ENCODE measurements at regions not wholly inside any gene's neighbourhood (a gene's known extent, or its start where the extent isn't known, plus 50 kb on each side); places are given as distances from the start of the nearest gene placed in this dataset.

DNA sequence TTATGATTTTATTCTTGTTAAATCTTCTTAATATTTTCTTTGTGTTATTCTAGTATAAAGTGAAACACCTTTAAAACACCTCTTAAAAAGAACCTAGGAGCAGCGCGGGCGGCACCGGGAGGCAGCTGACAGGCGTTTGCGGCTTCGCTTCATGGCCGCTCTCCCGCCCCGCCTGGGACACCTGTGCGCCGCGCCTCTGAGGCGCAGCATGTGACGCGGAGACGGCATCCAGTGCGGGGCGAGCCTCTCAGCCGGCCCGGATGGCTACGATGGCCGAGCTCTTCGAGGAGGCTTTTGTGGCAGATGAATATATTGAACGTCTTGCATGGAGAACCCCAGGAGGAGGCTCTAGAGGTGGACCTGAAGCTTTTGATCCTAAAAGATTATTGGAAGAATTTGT lies 1592.7 kb downstream of the TECRL start:
- no peaks in the 10 kb centered on the region for H3K36me3 Mint-ChIP-seq
- no peak for DNase-seq
- H3K4me1 Mint-ChIP-seq: no peaks in the 10 kb centered on the region
- H3K9me3 Mint-ChIP-seq: peaks cover 8 to 44% (median 19%) of the 10 kb centered on the region in 6 donors
- H3K27me3 Mint-ChIP-seq (ENCODE audit: low read depth in 3 of 3): peaks cover 0 to 3% (median 0%) of the 10 kb centered on the region in 3 donors
- no peak overlapping the region for H3K4me3 Mint-ChIP-seq
- no peak overlapping the region for H3K27ac Mint-ChIP-seq

DNA sequence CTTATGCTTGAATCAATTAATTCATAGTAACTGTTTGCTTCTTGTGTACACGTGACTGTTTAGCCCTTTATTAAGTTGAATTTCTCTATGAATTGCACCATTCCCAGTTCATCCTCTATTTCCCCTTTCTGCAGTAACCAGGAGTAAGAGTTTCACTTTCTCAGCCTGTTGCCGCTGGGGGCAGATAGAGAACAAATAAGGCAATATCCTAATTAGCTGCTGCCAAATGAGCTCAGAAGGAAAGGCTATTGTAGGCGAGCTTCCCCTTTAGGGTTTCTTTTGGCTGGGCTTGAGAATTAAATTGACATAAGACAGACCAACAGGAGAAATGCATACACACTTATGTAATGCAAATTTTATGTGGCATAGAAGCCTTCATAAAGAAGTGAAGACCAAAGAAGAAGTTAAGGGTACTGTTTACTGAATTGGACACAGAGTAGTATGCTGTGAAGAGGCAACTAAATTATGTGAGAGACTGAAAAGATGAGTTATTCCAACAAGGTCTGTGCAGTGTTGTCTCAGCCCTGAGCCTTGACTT lies 1594.7 kb downstream of the TECRL start:
- no peak for DNase-seq
- peaks cover 5 to 36% (median 15%) of the 10 kb centered on the region in 6 donors for H3K9me3 Mint-ChIP-seq
- H3K36me3 Mint-ChIP-seq: no peaks in the 10 kb centered on the region
- no peaks in the 10 kb centered on the region for H3K27me3 Mint-ChIP-seq (ENCODE audit: low read depth in 3 of 3)
- no peak overlapping the region for H3K4me3 Mint-ChIP-seq
- H3K27ac Mint-ChIP-seq: no peak overlapping the region
- H3K4me1 Mint-ChIP-seq: no peaks in the 10 kb centered on the region

DNA sequence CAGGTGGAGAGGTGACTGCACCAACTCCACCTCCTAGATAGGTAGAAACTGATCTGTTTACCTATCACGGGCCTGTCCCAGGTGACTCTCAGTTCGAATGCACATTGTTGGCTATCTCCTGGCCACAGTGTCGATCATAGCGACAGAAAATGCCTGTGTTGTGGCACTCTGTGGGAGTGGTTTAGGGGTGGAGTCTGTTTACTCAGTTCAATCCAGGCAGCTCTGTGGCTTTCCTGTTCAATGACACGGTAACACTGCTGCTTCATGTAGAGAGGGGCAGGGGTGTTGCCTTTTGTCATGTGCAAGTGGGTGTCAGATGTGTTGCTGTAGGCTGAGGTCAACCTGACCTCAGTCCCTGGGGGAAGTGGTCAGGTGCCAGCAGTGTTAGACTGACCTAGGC lies 1602.4 kb downstream of the TECRL start:
- no peaks in the 10 kb centered on the region for H3K36me3 Mint-ChIP-seq
- H3K4me3 Mint-ChIP-seq: no peak overlapping the region
- DNase-seq: no peak
- peaks cover 0 to 4% (median 0%) of the 10 kb centered on the region in 3 donors for H3K27me3 Mint-ChIP-seq (ENCODE audit: low read depth in 3 of 3)
- no peaks in the 10 kb centered on the region for H3K4me1 Mint-ChIP-seq
- peaks cover 7 to 31% (median 22%) of the 10 kb centered on the region in 6 donors for H3K9me3 Mint-ChIP-seq
- H3K27ac Mint-ChIP-seq: no peak overlapping the region

DNA sequence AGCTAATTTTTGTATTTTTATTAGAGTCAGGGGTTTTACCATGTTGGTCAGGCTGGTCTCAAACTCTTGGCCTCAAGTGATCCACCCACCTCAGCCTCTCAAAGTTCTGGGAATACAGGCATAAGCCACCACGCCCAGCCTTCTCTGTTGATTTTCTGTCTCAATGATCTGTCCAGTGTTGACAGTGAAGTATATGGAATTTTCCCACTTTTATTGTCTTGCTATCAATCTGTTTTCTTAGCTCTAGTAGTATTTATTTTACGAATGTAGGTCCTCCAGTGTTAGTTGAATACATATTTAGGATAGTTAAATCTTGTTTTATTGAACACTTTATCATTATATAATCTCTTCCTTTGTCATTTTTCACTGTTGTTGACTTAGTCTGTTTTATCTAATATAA lies 1603.9 kb downstream of the ADGRL3 start:
- no peaks in the 10 kb centered on the region for H3K4me1 Mint-ChIP-seq
- no peaks in the 10 kb centered on the region for H3K36me3 Mint-ChIP-seq
- H3K4me3 Mint-ChIP-seq: no peak overlapping the region
- DNase-seq: no peak
- peaks cover 5 to 34% (median 24%) of the 10 kb centered on the region in 6 donors for H3K9me3 Mint-ChIP-seq
- H3K27ac Mint-ChIP-seq: no peak overlapping the region
- peaks cover 0 to 4% (median 0%) of the 10 kb centered on the region in 3 donors for H3K27me3 Mint-ChIP-seq (ENCODE audit: low read depth in 3 of 3)

DNA sequence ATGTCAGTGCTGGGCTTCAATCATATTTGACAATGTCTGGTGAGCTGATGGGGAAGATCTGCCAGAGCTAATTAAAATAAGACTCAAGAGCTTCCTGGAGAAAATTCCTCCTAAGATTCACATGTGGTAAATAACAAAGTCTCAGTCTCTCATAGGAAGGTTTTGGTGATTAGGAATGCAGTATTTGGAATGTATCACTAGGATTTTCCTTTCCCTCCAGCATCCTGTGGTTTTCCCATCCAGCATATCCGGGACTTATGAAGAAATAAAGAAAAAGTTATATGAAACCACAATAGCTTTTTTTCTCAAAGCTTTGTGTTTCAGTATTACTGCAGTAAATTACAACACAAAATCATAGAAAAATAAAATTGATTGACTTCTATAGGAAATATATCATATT lies 1597.1 kb downstream of the ADGRL3 start:
- no peak overlapping the region for H3K4me3 Mint-ChIP-seq
- peaks cover 0 to under 1% (median 0%) of the 10 kb centered on the region in 3 donors for H3K27me3 Mint-ChIP-seq (ENCODE audit: low read depth in 3 of 3)
- DNase-seq: no peak
- H3K9me3 Mint-ChIP-seq: peaks cover 1 to 37% (median 20%) of the 10 kb centered on the region in 6 donors
- no peak overlapping the region for H3K27ac Mint-ChIP-seq
- H3K36me3 Mint-ChIP-seq: no peaks in the 10 kb centered on the region
- H3K4me1 Mint-ChIP-seq: no peaks in the 10 kb centered on the region

DNA sequence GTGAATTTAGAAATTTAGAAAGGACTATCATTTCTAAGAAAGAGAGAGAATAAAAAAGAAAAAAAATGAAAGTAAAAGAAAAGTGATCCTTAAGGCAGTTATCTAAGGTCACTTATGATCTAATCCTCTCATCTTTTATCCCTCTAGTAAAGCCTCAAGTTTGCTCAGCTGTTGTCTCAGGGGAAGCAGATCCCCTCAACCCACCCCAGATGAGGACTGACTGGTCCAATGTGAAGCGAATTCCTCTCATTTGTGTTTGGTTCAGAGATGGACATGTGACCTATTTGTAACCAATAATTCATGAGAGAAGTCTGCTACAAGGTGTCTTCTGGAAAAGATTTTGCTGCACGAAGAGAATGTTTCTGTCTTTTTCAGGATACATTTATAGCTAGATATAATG lies 1591.3 kb downstream of the ADGRL3 start:
- Mint-ChIP-seq H3K4me1 (no peaks in the 10 kb centered on the region), H3K4me3 (no peak overlapping the region), H3K27me3 (ENCODE audit: low read depth in 3 of 3) (peaks cover 0 to 3% (median 0%) of the 10 kb centered on the region in 3 donors), H3K36me3 (no peaks in the 10 kb centered on the region), H3K27ac (no peak overlapping the region), H3K9me3 (peaks cover 4 to 36% (median 14%) of the 10 kb centered on the region in 6 donors)
- no peak for DNase-seq

DNA sequence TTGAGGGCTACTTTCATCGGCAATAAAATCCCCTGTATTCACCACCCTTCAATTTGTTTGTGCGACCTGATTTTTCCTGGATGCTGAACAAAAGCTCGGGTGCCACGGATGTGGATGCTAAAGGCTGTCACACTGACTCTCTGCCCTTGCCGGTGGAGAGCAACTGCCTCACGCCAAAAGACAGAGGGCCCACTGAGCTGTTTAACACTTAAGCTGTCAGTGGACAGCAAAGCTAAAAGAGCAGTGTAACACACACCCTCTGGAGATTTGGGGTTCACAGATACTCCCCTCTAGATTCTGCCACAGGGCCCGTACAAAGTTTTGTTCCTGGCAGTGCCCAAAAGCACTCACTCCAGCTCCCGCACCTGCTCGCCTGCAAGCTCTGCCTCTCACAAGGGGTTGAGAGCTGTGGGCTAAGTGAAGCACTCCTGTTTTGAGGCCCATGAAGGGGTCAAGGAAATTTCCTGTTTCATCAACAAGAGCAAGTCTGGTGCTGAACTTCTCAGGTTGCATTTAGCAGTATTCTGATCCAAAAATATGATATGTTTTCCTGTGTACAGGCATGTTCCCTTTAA lies 1571.9 kb downstream of the ADGRL3 start:
- DNase-seq: no peak
- Mint-ChIP-seq H3K27me3 (ENCODE audit: low read depth in 3 of 3) (no peaks in the 10 kb centered on the region), H3K4me3 (no peak overlapping the region), H3K4me1 (no peaks in the 10 kb centered on the region), H3K27ac (no peak overlapping the region), H3K9me3 (peaks cover 3 to 36% (median 21%) of the 10 kb centered on the region in 6 donors), H3K36me3 (peaks cover 0 to 8% (median 0%) of the 10 kb centered on the region in 3 donors)

DNA sequence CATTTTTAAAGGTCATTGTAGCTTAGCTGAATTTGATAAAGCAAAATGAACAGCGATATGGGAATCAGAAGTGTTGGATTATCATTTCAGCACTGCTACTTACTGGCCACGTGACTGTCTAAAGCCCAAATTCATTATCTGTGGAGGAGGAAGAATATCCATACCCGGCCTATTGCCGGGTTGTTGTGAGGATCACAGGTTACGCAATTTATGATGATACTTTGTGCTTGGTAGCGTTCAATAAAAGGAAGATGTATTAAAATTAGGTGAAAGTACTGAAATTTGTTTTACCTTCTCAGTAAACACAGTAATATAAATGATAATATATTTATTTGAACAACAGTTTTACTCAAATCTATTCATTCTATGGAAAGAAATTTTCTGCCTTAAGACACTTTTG lies 1540.2 kb downstream of the ADGRL3 start:
- Mint-ChIP-seq H3K4me1 (no peaks in the 10 kb centered on the region), H3K9me3 (peaks cover 8 to 38% (median 17%) of the 10 kb centered on the region in 6 donors), H3K27me3 (ENCODE audit: low read depth in 3 of 3) (peaks cover 0 to 2% (median 0%) of the 10 kb centered on the region in 3 donors), H3K36me3 (no peaks in the 10 kb centered on the region), H3K4me3 (no peak overlapping the region), H3K27ac (no peak overlapping the region)
- DNase-seq: no peak

DNA sequence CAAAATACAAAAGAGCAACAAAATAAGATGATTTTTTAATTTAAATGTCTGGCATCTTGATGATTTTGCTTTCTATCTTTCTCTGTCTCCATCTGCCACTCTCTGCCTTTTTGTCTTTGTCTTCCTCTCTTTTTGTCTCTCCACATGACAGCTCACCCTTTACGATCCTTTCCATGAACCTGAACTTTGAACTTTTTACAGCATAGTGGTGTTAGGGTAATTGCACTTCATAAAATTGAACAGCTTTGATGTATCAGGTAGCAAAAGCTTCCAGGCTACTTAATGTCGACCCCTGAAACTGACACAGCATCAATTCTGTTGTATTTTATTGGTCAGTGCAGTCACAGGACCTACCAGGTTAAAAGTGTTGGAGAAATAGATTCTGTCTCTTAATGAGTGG lies 1517.0 kb downstream of the ADGRL3 start:
- H3K9me3 Mint-ChIP-seq: peaks cover 3 to 39% (median 15%) of the 10 kb centered on the region in 6 donors
- no peaks in the 10 kb centered on the region for H3K4me1 Mint-ChIP-seq
- H3K27ac Mint-ChIP-seq: no peak overlapping the region
- H3K36me3 Mint-ChIP-seq: no peaks in the 10 kb centered on the region
- H3K27me3 Mint-ChIP-seq (ENCODE audit: low read depth in 3 of 3): no peaks in the 10 kb centered on the region
- DNase-seq: no peak
- no peak overlapping the region for H3K4me3 Mint-ChIP-seq

DNA sequence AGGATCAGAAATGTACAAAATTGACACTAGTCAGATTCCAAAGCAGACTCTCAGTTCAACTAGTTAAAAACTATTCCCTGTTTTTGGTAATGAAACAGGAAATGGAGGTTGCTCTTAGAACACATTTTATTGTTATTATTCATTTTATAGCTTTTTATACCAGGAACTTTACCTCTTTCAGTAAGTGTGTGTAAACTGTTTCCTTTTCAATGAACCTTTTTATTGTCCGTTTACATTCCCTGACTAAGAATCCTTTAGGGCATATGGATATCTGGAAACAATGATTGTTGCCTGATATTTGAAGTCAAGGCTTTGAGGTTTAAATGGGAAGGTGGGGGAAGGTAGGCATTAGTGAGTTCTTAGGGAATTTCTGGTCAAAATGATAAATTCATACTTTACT lies 1511.4 kb downstream of the ADGRL3 start:
- Mint-ChIP-seq H3K36me3 (no peaks in the 10 kb centered on the region), H3K27ac (no peak overlapping the region), H3K4me1 (no peaks in the 10 kb centered on the region), H3K9me3 (peaks cover 3 to 54% (median 11%) of the 10 kb centered on the region in 6 donors), H3K27me3 (ENCODE audit: low read depth in 3 of 3) (no peaks in the 10 kb centered on the region), H3K4me3 (no peak overlapping the region)
- no peak for DNase-seq

DNA sequence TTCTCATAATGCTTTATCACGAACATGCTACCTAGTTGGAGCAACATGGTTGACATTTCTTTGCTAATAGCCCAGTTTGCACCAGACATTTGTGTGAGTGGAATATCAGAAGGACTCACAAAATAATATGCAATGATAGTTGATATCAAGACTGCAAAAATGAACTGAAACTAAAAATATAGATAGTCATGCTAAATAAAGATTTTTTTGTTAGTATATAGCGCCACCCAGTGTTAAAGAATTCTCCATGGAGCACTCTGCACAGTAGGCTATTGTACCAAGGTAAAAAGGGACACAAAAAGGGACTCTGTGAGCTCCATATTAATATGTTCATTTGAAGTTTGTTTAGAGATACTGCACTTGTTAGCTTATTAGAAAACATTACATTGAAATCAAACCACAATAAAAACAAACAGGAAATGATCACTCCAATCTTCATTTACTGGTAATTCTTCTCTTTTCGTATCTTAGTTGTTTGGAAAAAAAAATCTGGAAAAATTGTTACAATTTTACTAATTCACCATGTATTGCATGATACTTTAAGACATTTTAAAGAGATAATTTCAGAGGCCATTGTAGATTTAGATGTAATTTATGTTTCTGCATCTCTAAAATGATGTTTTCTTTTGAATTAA lies 1509.6 kb downstream of the ADGRL3 start:
- H3K9me3 Mint-ChIP-seq: peaks cover 3 to 36% (median 7%) of the 10 kb centered on the region in 6 donors
- no peaks in the 10 kb centered on the region for H3K27me3 Mint-ChIP-seq (ENCODE audit: low read depth in 3 of 3)
- H3K36me3 Mint-ChIP-seq: no peaks in the 10 kb centered on the region
- no peak overlapping the region for H3K27ac Mint-ChIP-seq
- H3K4me3 Mint-ChIP-seq: no peak overlapping the region
- no peaks in the 10 kb centered on the region for H3K4me1 Mint-ChIP-seq
- DNase-seq: no peak

DNA sequence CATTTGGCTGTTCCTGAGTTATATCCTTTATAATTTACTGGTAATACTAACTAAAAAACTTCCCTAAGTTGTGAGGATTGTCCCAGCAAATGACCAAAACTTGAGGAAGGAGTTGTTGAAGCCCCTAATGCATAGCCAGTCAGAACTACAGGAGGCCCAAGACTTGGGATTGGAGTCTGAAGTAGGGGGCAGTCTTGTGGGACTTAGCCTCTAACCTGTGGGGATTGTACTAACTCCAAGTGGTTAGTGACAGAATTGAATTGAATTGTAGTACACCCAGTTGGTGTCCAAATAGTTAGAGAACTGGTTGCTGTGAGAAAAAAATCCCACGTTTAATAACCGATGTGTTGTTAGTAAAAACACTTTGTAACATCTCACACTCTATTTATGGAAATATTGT lies 1506.3 kb downstream of the ADGRL3 start:
- Mint-ChIP-seq H3K4me3 (no peak overlapping the region), H3K9me3 (peaks cover 3 to 27% (median 13%) of the 10 kb centered on the region in 6 donors), H3K36me3 (no peaks in the 10 kb centered on the region), H3K27ac (no peak overlapping the region), H3K27me3 (ENCODE audit: low read depth in 3 of 3) (no peaks in the 10 kb centered on the region), H3K4me1 (no peaks in the 10 kb centered on the region)
- DNase-seq: no peak

DNA sequence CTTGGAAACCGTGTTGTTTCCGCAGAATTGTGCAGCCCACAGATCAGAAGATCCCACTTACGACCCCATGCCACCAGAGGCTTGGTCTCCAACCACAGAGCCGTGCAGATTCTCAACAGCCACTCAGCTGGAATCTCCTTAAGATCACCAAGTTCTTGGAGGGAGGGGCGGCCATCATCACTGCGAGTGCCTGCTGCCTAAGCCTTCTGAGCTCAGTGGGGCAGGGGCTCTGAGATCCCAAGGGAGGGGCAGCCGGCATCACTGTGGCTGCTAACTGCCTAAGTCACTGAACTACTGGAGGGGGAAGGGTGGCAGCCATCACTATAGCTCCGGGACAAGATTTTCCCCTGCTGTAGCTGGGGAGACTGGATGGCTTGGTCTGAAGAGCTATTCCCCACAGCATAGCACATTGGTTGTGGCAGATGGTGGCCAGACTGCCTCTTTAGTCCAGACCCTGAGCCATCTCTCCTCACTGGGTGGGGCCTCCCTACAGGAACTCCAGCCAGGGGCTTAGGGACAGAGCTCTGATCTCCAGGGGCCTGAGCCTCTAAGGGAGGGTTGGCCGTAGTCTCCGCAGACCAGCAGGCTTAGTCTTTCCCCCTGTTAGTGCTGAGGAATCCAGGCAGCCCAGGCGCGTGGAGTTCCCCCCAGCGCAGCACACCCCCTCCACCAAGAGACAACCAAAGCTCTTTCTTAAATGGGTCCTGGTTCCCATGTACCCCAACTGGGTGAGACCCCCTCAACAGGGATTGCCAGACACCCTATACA lies 1483.9 kb downstream of the ADGRL3 start:
- Mint-ChIP-seq H3K4me3 (no peak overlapping the region), H3K4me1 (no peaks in the 10 kb centered on the region), H3K27ac (no peak overlapping the region), H3K9me3 (peaks cover 5 to 41% (median 19%) of the 10 kb centered on the region in 6 donors), H3K27me3 (ENCODE audit: low read depth in 3 of 3) (peaks cover 0 to 2% (median 0%) of the 10 kb centered on the region in 3 donors), H3K36me3 (peaks cover 0 to 2% (median 0%) of the 10 kb centered on the region in 3 donors)
- no peak for DNase-seq

DNA sequence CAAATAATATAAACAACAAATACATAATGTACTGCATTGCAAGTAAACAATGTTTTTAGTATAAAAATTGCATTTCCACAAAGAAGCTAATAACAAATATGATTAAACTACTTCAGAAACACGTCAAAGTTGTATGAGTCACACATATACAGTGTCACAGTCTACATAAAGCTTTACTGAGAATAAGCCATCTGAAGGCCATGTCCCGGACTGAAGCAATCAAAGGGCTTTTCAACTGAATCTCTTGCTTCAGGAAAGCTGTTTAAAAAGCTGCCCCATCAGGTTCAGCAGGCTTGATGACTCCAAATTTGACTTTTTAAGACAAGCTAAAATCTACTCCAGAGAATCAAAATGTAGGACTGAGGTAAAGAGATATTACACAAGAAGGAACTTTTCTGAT lies 1476.8 kb downstream of the ADGRL3 start:
- DNase-seq: no peak
- Mint-ChIP-seq H3K4me1 (no peaks in the 10 kb centered on the region), H3K4me3 (no peak overlapping the region), H3K27ac (no peak overlapping the region), H3K9me3 (peaks cover 6 to 51% (median 22%) of the 10 kb centered on the region in 6 donors), H3K27me3 (ENCODE audit: low read depth in 3 of 3) (no peaks in the 10 kb centered on the region), H3K36me3 (no peaks in the 10 kb centered on the region)
